ENCODE measurements at regions not wholly inside any gene's neighbourhood (a gene's known extent, or its start where the extent isn't known, plus 50 kb on each side); places are given as distances from the start of the nearest gene placed in this dataset.

DNA sequence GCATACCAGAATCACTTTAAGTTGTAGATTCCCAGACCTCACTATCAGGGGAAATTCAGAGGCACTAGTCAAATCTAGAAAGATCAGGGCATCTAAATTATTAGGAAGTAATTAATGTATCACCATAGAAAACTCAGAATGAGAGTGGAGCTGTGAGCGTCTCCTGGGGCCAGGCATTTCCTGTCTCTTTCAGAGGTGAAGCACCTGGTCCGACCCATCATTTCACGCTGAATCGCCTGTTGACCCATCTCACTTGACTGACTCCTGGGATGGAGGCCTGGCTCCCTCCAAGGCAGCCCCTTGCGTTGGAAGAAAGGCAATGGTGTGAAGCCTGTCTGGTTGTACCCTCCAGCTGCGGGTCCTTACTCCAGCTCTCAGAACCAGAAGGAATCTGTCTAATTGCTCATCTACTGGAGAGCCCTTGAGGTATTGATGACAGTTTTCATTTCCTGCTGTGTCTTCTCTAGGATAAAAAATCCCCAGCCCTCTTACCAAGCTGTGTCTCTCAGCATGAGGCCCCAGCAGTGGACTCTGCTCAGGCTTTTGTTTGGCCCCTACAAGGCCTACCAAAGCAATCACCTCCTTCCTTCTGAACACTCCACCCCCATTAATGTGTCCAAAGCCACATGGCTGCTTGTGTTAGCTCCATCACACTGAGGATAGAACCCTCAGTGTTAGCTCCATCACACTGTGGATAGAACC is 93.2 kb upstream of the SYT13 start:
- no peak for DNase-seq

DNA sequence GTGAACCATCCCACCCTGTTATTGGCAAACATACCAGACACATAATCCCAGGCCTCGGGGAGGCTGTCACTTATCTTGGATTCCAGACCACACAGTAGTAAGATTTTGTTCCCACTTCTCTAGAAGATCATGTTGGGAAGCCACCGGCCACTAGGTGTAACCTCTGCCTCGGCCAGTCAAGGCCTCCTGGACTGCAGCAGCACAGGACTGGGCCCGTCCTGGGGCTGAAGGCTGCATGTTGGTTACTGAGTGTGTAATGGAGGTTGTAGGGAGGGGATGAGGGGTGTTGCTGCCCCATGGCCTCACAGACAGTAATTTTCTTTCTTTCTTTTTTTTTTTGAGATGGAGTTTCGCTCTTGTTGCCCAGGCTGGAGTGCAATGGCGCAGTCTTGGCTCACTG is 92.4 kb upstream of the SYT13 start:
- peak; percentile 4 for DNase-seq

DNA sequence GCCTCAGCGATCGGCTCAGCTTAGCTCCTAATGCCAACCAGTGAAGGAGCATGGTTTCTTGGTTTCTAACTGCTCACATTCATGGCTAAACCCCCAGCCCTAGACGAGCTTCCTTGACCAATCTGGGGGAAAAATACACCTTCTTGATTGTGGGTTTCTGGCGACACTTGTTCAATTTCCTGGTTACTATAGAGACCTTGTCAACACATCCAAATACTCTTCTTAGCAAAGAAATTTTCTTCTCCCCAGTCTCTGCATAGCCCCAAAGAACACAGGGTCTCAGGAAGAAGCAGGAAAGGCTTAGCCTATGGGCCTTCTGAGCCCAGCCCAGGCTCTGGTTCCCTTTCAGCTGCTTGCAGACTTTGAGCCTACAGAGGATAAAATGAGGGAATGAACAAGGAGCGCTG is 88.5 kb upstream of the SYT13 start:
- peak; percentile 26 for DNase-seq

DNA sequence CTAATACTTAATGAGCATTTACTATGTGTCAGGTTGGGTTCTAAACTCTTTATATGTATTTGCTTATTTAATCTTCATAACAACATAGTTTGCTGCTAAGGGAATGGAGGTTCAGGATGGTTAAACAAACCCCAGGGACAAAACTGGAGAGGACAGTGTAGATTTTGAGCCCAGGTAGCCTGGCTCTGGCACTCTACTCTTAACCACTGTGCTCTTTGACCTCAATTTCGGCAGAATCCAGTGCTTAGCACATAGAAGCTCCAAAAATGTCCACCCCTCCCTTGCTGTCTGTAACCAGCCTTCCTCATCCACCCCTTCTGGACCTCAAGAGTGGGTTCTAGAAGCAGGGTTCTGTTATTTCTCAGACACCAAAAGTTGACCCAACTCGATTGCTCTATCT is 88.0 kb upstream of the SYT13 start:
- DNase-seq = peak; percentile 13

DNA sequence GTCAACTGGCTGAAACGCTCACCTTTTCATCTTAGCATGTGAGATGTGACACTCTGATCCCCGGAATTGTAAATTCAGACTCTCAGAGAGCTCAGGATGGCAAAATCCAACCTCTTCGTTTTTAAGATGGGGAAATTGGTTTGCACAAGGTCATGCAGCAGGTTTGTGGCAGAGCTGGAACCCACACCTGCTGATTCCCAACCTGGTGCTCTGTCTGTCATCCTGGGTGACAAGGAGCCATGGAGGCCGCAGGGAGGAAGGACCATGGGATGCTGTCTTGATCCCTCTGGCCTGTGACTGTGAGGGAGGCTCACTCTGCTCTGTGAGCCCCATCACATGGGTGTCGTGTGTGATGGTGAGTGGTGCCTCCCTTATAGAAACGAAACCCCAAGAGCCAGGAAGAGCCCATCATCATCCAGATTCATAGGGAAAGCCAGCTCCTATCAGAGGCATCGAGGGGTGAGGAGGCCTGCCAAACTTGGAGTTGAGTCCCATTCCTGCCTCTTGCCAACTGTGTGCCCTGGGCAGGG is 87.4 kb upstream of the SYT13 start:
- DNase-seq = peak; percentile 6

DNA sequence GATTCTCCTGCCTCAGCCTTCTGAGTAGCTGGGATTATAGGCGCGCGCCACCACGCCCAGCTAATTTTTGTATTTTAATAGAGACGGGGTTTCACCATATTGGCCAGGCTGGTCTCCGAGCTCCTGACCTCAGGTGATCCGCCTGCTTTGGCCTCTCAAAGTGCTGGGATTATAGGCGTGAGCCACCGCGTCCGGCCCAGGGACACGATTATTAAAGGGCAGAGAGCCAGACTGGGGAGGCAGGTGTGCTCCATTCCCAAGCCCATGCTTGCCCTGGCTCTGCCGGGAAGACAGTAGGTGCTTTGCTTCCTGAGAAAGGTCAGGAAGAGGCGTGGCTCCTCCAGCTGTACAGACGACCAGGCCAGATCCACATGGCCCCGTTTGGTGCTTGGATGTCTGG is 86.3 kb upstream of the SYT13 start:
- peak; percentile 4 for DNase-seq

DNA sequence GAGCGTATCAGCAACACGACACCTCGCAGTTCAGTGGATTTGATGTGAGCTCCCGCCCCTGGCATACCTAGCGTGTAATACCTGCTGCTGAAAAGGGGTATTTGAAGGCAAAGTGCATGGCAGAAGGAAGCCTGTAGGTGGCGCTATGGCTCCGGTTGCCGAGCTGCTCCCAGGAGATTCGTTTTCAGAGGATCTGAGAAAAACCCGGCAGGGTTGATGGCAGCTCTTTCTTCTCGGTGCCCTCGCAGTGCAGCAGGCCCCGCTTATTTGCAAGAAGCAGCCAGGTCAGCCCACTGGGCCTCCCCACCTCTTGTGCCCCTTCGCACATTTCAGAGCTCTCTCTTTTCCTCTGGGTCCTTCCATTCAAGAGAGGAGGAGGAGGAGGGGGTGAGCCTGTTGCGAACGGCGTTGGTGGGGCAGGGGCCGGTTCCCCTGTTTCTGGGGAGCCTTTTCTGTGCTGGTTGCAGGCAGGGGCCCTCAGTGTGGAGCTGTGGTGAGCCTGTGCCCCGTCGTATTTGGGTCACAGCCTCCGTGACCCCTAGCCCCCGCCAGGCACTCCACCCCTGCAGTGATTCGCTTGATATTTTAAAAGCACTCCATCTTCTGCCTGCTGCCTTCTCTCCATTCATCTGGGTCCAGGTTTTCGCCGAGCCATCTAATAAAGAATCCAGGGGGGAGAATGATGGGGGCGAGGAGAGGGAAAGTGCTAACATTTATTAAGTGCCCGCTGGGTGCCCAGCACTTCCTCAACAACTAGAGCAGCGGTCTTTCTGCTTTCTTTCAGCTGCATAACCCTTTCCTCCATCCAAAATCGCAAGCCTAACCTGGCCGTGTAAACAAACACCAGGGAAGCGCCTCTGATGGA is 85.3 kb upstream of the SYT13 start:
- DNase-seq = peak; percentile 70

DNA sequence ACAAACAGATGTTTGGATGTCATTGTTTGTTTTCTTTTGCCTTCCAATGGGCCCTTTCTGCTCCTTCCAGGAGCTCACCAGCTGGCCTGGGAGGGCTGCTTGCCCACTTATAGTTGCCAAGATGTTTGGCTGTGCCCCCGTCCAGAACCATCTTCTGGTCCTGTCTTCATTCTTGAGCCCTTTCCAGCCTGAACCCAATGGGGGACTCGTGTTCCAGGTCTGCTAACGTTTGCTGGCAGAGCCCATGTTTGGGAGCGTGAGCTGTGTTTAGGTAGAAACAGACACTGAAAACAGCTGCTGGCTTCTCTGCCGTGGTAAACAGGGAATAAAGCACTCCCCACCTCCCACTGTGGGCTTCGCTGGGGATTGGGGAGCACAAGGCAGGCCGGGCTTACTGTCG is 83.2 kb upstream of the SYT13 start:
- peak; percentile 6 for DNase-seq

DNA sequence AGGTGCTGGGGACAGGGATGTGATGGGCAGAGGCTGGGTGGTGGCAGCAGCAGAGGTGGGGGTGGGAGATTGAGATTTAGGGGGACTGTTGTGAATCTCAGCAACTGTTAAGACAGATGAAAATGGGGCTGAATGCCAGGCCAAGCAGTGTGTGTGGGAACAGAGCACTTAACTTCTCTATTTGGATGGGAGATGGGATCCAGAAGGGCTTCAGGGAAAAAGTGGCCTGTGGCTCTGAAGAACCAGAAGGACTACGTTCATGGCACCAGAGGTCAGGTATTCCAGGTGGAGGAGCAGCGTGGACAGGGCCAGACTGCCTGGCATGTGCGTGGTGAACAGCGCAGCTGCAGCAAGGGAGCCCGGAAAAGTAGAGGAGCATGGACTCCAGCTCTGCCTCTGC is 82.6 kb upstream of the SYT13 start:
- peak; percentile 3 for DNase-seq

DNA sequence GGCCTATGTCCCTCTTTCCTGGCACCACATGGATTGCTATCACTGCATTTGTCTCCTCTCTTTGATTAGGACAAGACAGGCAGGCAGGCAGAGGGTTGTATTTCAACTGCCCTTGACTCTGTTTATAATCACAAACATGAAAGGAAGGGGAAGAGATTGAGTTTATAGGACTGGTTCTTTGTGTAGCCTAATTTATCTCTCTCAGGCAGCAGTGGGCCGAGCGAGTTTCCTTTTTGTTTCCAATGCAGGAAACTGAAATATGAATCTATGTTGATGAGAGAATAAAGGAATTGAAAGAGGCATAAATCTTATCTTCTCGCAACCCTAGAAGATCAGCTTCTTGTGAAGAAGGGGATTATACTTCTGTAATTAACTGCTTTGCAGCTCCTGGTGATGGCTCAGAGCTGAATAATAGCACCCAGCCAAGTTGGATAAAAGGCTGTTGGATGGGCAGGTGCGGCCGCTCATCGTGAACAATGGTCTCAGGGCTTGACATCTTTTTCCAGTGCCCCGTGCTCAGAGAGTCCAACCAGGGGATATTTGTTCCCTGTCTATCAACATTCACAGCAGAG is 80.6 kb upstream of the SYT13 start:
- no peak for DNase-seq

DNA sequence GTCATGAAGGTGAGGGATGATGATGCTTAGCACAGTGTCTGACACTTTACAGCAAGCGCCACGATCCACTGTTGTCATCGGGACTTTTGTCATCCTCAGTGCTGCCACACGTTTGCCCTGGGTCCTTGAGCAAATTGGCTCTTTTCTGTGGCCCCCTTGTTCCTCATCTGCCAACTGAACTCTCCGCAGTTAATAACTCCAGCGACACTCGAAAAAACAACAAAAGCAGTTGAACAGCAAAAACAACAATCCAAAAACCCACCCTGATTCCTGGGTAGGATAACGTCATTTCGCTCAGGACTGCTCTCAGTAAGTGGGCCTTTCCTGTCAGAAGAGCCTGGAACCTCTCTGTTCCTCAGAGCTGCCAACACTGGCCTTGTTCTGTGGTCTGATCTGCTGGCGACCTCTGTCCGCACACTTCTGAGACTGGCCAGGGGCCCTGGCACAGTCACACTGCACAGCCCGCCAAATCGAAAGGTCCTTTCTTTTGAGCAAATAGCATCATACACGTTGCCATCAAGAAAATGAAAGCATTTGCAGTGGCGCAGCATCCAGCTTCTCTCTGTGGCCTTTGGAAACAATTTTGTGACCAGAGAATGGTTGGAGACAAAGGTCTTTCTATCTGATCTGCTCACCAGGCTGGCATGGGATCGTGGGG is 79.9 kb upstream of the SYT13 start:
- no peak for DNase-seq

DNA sequence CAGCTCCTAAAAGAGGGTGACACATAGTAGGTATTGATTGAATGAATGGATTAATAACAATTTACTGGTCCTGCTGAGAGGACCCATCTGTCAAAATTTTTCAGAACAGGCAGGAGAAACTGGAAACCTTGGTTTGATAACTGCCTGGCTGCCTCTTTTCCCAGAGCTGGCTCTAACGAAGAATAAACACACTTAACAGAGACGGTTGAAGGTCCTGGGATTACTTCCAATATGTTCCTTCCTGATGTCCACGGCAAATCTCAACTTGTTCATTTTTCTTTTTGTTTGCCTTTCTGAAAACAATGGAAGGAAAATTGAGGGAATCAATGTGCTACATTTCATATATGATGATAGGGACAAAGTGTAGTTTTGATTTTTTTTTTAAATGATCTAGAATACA is 76.5 kb upstream of the SYT13 start:
- no peak for DNase-seq

DNA sequence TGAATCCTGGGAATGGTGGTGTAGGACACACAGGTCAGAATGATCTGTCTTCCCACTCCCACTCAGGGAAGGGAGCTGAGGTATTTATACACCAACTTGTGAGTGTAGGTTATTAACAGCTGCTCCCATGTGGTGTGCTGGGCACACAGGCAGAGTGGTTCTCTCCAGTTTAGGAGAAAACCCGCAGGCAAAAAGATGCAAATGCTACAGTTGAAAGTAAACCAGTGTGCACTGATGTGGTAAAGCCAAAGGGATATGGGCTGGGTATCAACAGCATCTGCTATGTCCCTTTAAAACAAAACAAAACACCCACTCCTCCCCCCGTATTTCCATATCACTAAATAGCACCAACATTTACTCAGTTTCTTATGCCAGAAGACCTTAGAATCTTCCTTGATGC is 75.4 kb upstream of the SYT13 start:
- no peak for DNase-seq

DNA sequence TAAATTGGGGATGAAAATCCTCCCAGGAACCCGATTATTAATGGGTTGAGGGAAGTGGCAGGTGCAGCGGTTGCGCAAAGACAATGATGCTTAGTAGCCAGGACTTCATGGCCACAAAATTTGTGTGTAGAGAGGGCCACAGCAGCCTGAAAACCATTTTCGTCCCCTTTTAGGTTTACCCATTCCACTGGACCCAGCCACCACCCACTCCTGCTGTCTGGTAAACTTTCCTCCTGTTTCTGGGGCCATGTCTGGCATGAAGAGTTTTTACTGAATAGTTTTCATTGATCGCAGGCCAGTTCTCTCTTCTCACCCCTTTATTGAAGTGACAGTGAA is 69.5 kb upstream of the SYT13 start:
- no peak for DNase-seq

DNA sequence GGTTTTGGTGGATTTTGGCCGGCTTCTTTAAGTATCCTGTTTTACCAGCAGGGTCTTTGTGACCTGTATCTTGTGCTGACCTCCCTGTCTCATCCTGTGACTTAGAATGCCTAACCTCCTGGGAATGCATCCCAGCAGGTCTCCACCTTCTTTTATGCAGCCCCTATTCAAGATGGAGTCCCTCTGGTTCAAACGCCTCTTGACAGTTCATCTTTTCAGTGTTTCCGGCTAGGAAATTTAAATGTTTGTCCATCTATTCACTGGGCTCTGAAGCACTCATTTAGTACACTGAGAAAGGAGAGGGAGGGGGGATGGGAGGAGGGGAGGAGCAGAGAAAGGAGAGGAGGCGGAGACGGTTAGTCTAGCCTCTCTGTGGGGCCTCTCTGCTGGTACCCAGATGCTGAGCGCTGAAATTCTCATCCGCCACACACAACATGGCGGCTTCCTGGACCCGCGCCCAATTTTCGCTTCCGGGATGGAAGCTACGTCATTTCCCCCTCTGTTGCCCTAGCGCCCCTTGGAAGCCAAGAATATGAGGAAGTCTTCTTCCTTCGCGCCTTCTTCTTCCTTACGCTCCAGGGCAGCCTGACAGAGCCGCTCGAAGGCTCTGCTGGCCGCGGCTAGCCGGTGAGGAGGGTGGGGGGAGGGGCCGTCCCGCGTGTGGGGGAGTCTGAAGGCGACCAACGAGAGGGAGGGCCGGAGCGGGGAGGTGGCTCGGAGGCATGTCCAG is 69.0 kb upstream of the SYT13 start:
- DNase-seq = peak; percentile 93

DNA sequence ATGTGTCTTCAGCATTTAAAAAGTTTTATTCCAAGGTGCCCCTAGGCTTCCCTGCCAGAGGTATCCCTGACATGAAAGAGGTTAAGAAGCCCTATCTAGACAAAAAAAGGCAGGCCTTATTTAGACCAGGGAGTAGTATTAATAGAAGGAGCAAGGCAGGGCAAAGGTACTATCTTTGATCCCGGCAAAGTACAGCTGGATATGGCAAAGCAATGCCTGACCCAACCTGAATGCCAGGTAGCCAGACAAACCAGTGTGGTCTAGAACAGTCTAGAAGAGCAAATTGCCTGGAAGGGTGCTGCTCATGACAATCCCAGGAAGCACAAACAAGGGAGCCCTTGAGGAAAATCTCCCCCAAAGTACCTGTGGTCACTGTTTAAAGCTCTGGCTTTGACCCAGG is 62.6 kb upstream of the SYT13 start:
- DNase-seq = no peak

DNA sequence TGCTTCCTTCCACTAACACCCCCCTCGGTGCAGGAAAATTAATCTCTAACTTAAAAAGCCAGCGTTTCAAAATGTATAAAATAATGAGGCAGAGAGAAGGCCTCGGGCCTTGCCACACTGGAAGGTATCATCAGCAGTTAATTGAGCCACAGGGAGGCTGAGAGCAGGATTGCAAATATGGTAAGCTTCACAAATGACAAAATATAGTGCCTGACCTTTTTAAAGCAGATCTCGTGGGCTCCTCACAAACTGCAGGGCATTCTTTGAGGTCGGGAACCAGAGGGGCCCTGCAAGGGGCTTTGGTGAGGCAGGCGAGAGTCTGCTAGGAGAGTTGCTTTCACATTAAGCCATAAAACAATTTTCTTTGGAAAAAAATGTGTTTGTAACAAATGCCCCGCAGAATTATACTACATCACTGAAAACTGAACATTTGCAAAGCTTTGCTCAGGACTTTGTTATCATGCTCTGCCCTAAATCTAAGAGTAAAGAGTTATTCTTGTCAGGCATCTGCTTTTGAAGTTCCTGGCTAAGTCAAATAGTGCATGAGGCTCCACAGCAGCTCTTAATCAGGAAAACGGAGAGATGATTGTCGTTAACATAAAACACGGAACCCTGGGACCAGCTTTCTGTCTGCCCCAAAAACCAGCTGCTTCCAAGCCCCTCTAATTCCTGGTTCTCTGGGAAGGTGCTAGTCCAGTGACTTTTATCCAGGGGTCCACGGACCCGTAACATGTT is 61.4 kb upstream of the SYT13 start:
- DNase-seq = no peak

DNA sequence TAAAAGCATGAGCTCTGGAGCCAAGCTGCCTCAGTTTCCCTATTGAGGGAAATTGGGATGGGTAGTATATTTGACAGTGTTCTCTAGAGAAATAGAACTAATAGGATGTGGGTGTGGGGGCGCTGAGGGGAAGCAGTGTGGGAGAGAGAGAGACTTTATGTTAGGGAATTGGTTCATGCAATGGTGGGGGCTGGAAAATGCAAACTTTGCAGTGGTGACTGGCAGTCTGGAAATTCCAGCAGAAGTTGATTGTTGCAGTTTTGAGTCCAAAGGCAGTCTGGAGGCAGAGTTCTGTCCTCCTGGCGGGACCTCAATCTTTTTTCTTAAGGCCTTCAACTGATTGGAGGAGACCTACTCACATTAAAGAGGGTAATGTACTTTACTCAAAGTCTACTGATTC is 59.4 kb upstream of the SYT13 start:
- no peak for DNase-seq

DNA sequence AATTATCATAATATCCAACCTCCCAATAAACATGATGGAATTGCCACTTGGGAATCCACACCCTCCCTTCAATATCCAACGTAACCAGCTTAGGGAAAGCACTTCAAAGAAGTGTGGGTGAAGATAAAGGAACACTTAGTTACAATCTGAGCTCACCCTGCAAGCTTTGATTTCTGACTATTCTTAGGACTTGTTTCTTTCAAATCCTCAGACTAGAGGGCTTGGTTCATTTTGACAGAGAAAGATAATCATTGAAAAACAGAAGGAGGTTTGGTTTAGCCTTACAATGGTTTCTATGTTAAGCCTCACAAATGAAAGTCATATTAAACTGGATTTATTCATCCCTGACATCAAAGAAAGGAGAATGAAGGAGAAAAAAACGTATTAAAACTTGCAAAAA is 57.9 kb upstream of the SYT13 start:
- DNase-seq = no peak

DNA sequence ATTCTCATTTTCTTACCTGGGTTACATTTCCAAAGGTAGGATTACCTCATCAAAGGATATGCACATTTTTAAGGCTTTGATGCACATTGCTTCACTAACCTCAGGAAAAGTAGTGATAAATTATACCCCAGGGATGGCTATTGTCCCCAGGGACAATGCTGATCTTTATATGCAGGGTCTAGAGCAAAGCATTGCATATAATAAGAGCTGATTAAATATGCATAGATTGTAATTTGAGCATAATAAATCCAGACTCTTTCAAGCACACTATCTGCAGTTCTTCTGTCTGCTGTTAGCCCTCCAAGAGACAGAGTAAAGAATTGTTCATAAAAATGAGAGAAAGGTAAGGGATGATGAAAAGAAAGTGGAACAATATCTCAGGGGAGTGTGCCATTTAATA is 57.3 kb upstream of the SYT13 start:
- no peak for DNase-seq

DNA sequence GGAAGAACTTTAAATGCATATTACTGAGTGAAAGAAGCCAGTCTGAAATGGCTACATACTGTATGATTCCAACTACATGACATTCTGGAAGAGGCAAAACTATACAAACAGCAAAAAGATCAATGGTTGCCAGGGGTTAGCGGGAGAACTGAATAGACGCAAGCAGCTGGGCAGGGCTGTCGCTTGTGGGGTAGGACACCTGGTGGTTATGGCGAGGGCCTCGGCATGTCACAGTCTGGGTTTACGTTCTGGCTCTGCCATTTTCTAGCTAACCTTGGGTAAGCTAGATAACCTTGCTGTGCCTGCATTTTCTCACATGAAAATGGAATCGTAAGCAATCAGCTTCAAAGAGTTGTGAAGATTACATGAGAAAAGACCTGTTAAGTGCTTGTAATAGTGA is 55.2 kb upstream of the SYT13 start:
- DNase-seq = no peak

Data from activated T-cell treated with anti-CD3 and anti-CD28 coated beads, Interleukin-2, amount 50 U/mL, for 1 hour (primary cell).